SK-N-SH (cell line): ENCODE measurements at regions not wholly inside any gene's neighbourhood (a gene's known extent, or its start where the extent isn't known, plus 50 kb on each side); places are given as distances from the start of the nearest gene placed in this dataset.

Experiments used
- CTCF ChIA-PET: fragments of 300-600, 350-600 bp; formaldehyde crosslinking; extraction: SDS; loops from one replicate; lab custom pipeline; 2021; lab: Yijun Ruan, JAX
- POLR2A ChIA-PET: fragments of 350-600 bp; sonication (Branson Sonifier 250); formaldehyde crosslinking; extraction: SDS; loops from one replicate; lab custom pipeline; 2020; ENCODE audit warnings: antibody characterized with exemption, inconsistent platforms; lab: Yijun Ruan, JAX
- DNase-seq: peaks from one replicate; pipeline ENCODE4 v3.0.0; 2012
- H2AFZ ChIP-seq: fragments of 200-600 bp; sonication (generic); 2 replicates; pipeline ENCODE4 v1.8.1; 2016; ENCODE audit warnings: antibody characterized with exemption, mild to moderate bottlenecking, low read depth
- H3F3A ChIP-seq: fragments of 200-600 bp; sonication (generic); replicated peaks from 2 replicates; pipeline ENCODE3; 2016; ENCODE audit warnings: antibody characterized with exemption, mild to moderate bottlenecking; ENCODE audit not compliant: insufficient read depth
- H3K27ac ChIP-seq, 2 experiments: fragments of 200-500 bp in 1 of 2; fragments of 200-600 bp in 1 of 2; sonication (Bioruptor generic) in 1 of 2; sonication (generic), shearing (Covaris generic) in 1 of 2; 2 replicates each; pipeline versions ENCODE4 v1.5.1 to v1.6.1; 2014 to 2016; ENCODE audit warnings: low read depth in 2 of 2, inconsistent platforms in 1 of 2, low read length in 1 of 2, mild to moderate bottlenecking in 1 of 2, mixed read lengths in 1 of 2
- H3K27me3 ChIP-seq: fragments of 200-600 bp; sonication (generic), shearing (Covaris generic); 2 replicates; pipeline ENCODE4 v1.6.1; 2016; ENCODE audit warnings: mixed run types; ENCODE audit not compliant: insufficient read depth
- H3K36me3 ChIP-seq, 2 experiments: fragments of 200-500 bp in 1 of 2; fragments of 200-600 bp in 1 of 2; sonication (Bioruptor generic) in 1 of 2; sonication (generic) in 1 of 2; replicated peaks in 1 of 2; 2 replicates each; pipeline versions ENCODE3 to v1.5.1; 2014 to 2016; ENCODE audit warnings: low read length in 1 of 2, mild to moderate bottlenecking in 1 of 2; ENCODE audit not compliant: insufficient read depth in 2 of 2, control insufficient read depth in 1 of 2
- H3K4me1 ChIP-seq, 2 experiments: fragments of 200-500 bp in 1 of 2; fragments of 200-600 bp in 1 of 2; sonication (Bioruptor generic) in 1 of 2; sonication (generic), shearing (Covaris generic) in 1 of 2; 2 replicates each; pipeline versions ENCODE4 v1.5.1 to v1.6.1; 2014 to 2016; ENCODE audit warnings: low read depth in 1 of 2, low read length in 1 of 2, mixed run types in 1 of 2; ENCODE audit not compliant: insufficient read depth in 2 of 2, control insufficient read depth in 1 of 2
- H3K4me2 ChIP-seq: fragments of 200-600 bp; sonication (generic), shearing (Covaris generic); 2 replicates; pipeline ENCODE4 v1.6.1; 2017; ENCODE audit warnings: mixed run types
- H3K4me3 ChIP-seq, 2 experiments: fragments of 200-500 bp in 1 of 2; fragments of 200-600 bp in 1 of 2; sonication (Bioruptor generic) in 1 of 2; sonication (generic), shearing (Covaris generic) in 1 of 2; 2 replicates each; pipeline versions ENCODE4 v1.5.1 to v1.8.1; 2014 to 2016; ENCODE audit warnings: low read depth in 2 of 2, inconsistent platforms in 1 of 2, low read length in 1 of 2, mild to moderate bottlenecking in 1 of 2, mixed read lengths in 1 of 2, moderate library complexity in 1 of 2
- H3K79me2 ChIP-seq: fragments of 200-600 bp; sonication (generic); 2 replicates; pipeline ENCODE4 v1.8.1; 2017; ENCODE audit warnings: mild to moderate bottlenecking; ENCODE audit not compliant: insufficient read depth
- H3K9ac ChIP-seq: fragments of 200-600 bp; sonication (generic); 2 replicates; pipeline ENCODE4 v1.6.1; 2017; ENCODE audit warnings: mixed run types
- H3K9me2 ChIP-seq: fragments of 200-600 bp; sonication (generic); 2 replicates; pipeline ENCODE4 v1.6.1; 2017; ENCODE audit warnings: mixed run types
- H3K9me3 ChIP-seq: fragments of 200-600 bp; sonication (generic); 2 replicates; pipeline ENCODE4 v1.6.1; 2017; ENCODE audit warnings: mixed run types, mild to moderate bottlenecking, moderate library complexity
- H4K20me1 ChIP-seq: fragments of 200-600 bp; sonication (generic); 2 replicates; pipeline ENCODE4 v1.6.1; 2017; ENCODE audit warnings: mild to moderate bottlenecking, mixed run types; ENCODE audit not compliant: insufficient read depth
- EP300 ChIP-seq, 2 experiments: IDR thresholded peaks; 2 replicates each; pipeline versions ENCODE4 v1.4.0 to v1.6.1; 2012; ENCODE audit warnings: borderline replicate concordance in 1 of 2, low read depth in 1 of 2, low read length in 1 of 2
- FOSL2 ChIP-seq: IDR thresholded peaks from 2 replicates; pipeline ENCODE4 v1.4.0; 2012; ENCODE audit warnings: low read depth, mild to moderate bottlenecking, moderate library complexity, borderline replicate concordance
- FOXJ3 ChIP-seq: sonication (generic); formaldehyde crosslinking; IDR thresholded peaks from 2 replicates; pipeline ENCODE4 v1.5.1; 2020; ENCODE audit warnings: mild to moderate bottlenecking, missing genetic modification reagents
- FOXM1 ChIP-seq: IDR thresholded peaks from 2 replicates; pipeline ENCODE4 v1.4.0; 2012; ENCODE audit warnings: low read depth, mild to moderate bottlenecking
- GABPA ChIP-seq: IDR thresholded peaks from 2 replicates; pipeline ENCODE4 v1.4.0; 2012; ENCODE audit warnings: low read depth, mild to moderate bottlenecking
- GATA2 ChIP-seq: sonication (generic); formaldehyde crosslinking; IDR thresholded peaks from 2 replicates; pipeline ENCODE4 v1.5.0; 2020; ENCODE audit warnings: mild to moderate bottlenecking, missing genetic modification reagents
- JUND ChIP-seq: IDR thresholded peaks from 2 replicates; pipeline ENCODE4 v1.4.0; 2012
- MXI1 ChIP-seq: IDR thresholded peaks from 2 replicates; pipeline ENCODE4 v1.6.1; 2012; ENCODE audit warnings: mild to moderate bottlenecking, low read depth, low read length, improper control_type of control experiment
- NRF1 ChIP-seq: IDR thresholded peaks from 2 replicates; pipeline ENCODE4 v1.6.1; 2012; ENCODE audit warnings: low read depth, mild to moderate bottlenecking, low read length
- PBX3 ChIP-seq: IDR thresholded peaks from 2 replicates; pipeline ENCODE4; 2012
- RAD21 ChIP-seq: IDR thresholded peaks from 2 replicates; pipeline ENCODE4 v1.6.1; 2012; ENCODE audit warnings: mild to moderate bottlenecking, low read length
- RXRA ChIP-seq: IDR thresholded peaks from 2 replicates; pipeline ENCODE4 v1.4.0; 2012; ENCODE audit warnings: low read depth, mild to moderate bottlenecking, borderline replicate concordance
- SMC3 ChIP-seq: IDR thresholded peaks from 2 replicates; pipeline ENCODE4 v1.6.1; 2012; ENCODE audit warnings: low read depth, low read length, improper control_type of control experiment
- TEAD4 ChIP-seq: IDR thresholded peaks from 2 replicates; pipeline ENCODE4 v1.4.0; 2012; ENCODE audit warnings: mild to moderate bottlenecking, borderline replicate concordance; ENCODE audit not compliant: insufficient read depth
- WGBS: methylation state at CpG from one replicate; pipeline ENCODE4 v1.1.6; 2017; ENCODE audit warnings: low lambda C conversion rate; 5-methylcytosine and 5-hydroxymethylcytosine counted together
- TF ChIP-seq, protein P1 (sequence below): IDR thresholded peaks from 2 replicates; pipeline ENCODE4 v1.4.0; 2012; ENCODE audit warnings: low read depth
- TF ChIP-seq, protein P2 (sequence below): IDR thresholded peaks from 2 replicates; pipeline ENCODE4 v1.4.0; 2012; ENCODE audit warnings: low read depth, borderline replicate concordance
- TF ChIP-seq, protein P3 (sequence below): IDR thresholded peaks from 2 replicates; pipeline ENCODE4 v1.4.0; 2012; ENCODE audit warnings: low read depth, borderline replicate concordance

DNA sequence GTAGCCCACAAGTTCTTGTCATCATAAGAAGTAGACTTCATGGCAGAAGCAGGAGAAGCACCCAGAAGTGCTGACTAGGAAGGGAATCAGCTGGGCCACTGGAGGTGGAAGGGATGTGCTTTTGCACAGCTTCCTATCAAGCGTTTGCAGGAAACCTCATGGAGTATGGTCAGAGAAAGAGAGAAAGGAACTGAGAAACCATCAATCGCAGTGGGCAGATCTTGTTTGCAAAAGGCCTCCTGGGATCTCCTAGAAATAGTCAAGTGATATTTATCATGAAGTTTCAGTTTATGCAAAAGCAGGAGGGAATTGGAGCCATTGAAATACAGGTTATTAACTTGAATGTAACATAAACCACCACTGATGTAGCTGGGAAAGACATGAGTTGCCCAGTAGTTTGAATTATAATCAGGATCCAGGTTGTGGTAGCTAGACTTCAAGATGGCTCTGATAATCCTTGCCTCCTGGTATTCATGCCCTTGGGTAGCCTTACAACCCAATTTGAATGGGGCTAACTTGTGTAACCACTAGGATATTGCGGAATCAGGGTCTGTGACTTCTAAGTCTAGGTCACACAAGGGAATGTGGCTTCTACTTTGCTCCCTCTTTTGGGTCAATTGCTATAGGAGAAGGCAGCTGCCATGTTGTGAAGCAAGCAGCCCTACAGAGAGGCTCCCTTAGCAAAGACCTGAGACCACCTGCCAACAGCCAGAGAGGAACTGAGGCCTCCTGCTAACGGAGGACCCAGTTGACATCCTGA, 69.8 kb upstream of the TCF4 start:
- no peaks in the 10 kb centered on the region for H3K4me1 ChIP-seq
- 73% methylated on average over 3 of the region's 4 CpGs for WGBS
- no peak for DNase-seq

DNA sequence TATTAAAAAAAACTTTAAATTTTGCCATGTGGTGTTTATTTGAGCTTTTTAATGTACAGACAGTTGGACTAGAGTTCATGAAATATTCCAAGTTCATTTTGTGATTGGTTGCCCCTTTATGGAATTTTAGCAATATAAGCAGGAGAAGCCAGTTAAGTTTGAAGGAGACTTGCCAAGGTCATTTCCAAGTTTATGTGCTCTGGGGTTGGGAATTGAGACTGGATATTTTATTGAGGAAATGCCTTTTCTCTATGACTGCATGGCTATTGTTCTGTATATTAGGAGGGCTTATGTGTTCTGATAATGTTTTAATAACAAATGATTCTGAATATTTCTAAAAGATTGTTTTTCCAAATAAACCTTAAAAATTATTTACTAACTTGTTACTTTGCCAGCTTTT, 67.0 kb upstream of the TCF4 start:
- no peak overlapping the region for H3K9ac ChIP-seq
- no peaks in the 10 kb centered on the region for H4K20me1 ChIP-seq
- H3K27me3 ChIP-seq: no peaks in the 10 kb centered on the region; the same call in 1 of the 2 replicates
- H3K4me1 ChIP-seq: no peaks in the 10 kb centered on the region
- TF ChIP-seq MXI1: no peak
- TF ChIP-seq EP300 (IDR thresholded peaks at IDR 0.05; ENCODE audit: borderline replicate concordance in 1 of 2, low read depth in 1 of 2, low read length in 1 of 2): no peak
- TF ChIP-seq SMC3: no peak
- TF ChIP-seq, protein P1, sequence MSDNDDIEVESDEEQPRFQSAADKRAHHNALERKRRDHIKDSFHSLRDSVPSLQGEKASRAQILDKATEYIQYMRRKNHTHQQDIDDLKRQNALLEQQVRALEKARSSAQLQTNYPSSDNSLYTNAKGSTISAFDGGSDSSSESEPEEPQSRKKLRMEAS: no peak
- TF ChIP-seq, protein P2, sequence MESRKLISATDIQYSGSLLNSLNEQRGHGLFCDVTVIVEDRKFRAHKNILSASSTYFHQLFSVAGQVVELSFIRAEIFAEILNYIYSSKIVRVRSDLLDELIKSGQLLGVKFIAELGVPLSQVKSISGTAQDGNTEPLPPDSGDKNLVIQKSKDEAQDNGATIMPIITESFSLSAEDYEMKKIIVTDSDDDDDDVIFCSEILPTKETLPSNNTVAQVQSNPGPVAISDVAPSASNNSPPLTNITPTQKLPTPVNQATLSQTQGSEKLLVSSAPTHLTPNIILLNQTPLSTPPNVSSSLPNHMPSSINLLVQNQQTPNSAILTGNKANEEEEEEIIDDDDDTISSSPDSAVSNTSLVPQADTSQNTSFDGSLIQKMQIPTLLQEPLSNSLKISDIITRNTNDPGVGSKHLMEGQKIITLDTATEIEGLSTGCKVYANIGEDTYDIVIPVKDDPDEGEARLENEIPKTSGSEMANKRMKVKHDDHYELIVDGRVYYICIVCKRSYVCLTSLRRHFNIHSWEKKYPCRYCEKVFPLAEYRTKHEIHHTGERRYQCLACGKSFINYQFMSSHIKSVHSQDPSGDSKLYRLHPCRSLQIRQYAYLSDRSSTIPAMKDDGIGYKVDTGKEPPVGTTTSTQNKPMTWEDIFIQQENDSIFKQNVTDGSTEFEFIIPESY: no peak
- TF ChIP-seq RAD21: no peak
- no peak for TF ChIP-seq FOSL2
- TF ChIP-seq, all 33 proteins: peak for 0
- Histone ChIP-seq H3K4me2 (no peak overlapping the region), H3K9me2 (no peaks in the 10 kb centered on the region), H3K27ac (no peak overlapping the region), H3K36me3 (no peaks in the 10 kb centered on the region), H3F3A (no peaks in the 10 kb centered on the region), H3K4me3 (no peak overlapping the region), H2AFZ (no peak overlapping the region), H3K79me2 (no peaks in the 10 kb centered on the region), H3K9me3 (no peaks in the 10 kb centered on the region)
- DNase-seq: no peak
- ChIA-PET CTCF (no interaction called here), POLR2A (no interaction called here)

More for the DNA sequence above, 69.8 kb upstream of the TCF4 start:
- no peak for TF ChIP-seq GABPA
- TF ChIP-seq FOSL2: no peak
- no peak for TF ChIP-seq NRF1
- TF ChIP-seq TEAD4: no peak
- TF ChIP-seq PBX3: no peak
- TF ChIP-seq, protein P3, sequence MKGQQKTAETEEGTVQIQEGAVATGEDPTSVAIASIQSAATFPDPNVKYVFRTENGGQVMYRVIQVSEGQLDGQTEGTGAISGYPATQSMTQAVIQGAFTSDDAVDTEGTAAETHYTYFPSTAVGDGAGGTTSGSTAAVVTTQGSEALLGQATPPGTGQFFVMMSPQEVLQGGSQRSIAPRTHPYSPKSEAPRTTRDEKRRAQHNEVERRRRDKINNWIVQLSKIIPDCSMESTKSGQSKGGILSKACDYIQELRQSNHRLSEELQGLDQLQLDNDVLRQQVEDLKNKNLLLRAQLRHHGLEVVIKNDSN: no peak
- TF ChIP-seq JUND: no peak
- no peak for TF ChIP-seq FOXJ3 (CRISPR knock-in tag)
- TF ChIP-seq RXRA: no peak
- TF ChIP-seq GATA2: no peak
- TF ChIP-seq FOXM1: no peak
- TF ChIP-seq, all 33 proteins: peak for 0
- no peaks in the 10 kb centered on the region for H3K79me2 ChIP-seq
- H3K9me2 ChIP-seq: no peaks in the 10 kb centered on the region
- H3K27ac ChIP-seq: no peak overlapping the region
- no peaks in the 10 kb centered on the region for H4K20me1 ChIP-seq
- POLR2A ChIA-PET: no interaction called here
- H3K4me3 ChIP-seq: no peak overlapping the region
- no peaks in the 10 kb centered on the region; the same call in 1 of the 2 replicates for H3K27me3 ChIP-seq
- no peaks in the 10 kb centered on the region for H3K9me3 ChIP-seq
- no peak overlapping the region for H3K9ac ChIP-seq
- no peak overlapping the region for H2AFZ ChIP-seq
- H3K36me3 ChIP-seq: no peaks in the 10 kb centered on the region
- H3K4me2 ChIP-seq: no peak overlapping the region
- CTCF ChIA-PET: no interaction called here
- no peaks in the 10 kb centered on the region for H3F3A ChIP-seq
